HFFc6 (cell line): ENCODE measurements at regions not wholly inside any gene's neighbourhood (a gene's known extent, or its start where the extent isn't known, plus 50 kb on each side); places are given as distances from the start of the nearest gene placed in this dataset.

ENCODE experiments used
- DNase-seq: peaks from one replicate; pipeline ENCODE4 v3.0.0-alpha.2; 2018
- H3K27ac Mint-ChIP-seq: 2 replicates; pipeline ENCODE4 v1.8.0; 2020; ENCODE audit warnings: mild to moderate bottlenecking, mixed read lengths
- H3K27me3 Mint-ChIP-seq: 2 replicates; pipeline ENCODE4 v1.8.0; 2021; ENCODE audit warnings: mild to moderate bottlenecking, moderate library complexity, mixed read lengths; ENCODE audit not compliant: insufficient read depth
- H3K36me3 Mint-ChIP-seq: 2 replicates; pipeline ENCODE4 v1.8.0; 2021; ENCODE audit warnings: low read depth, mixed read lengths
- H3K4me1 Mint-ChIP-seq: 2 replicates; pipeline ENCODE4 v1.8.0; 2020; ENCODE audit warnings: low read depth, mixed read lengths
- H3K4me3 Mint-ChIP-seq: 2 replicates; pipeline ENCODE4 v1.8.0; 2020; ENCODE audit warnings: mild to moderate bottlenecking, moderate library complexity, mixed read lengths
- H3K9me3 Mint-ChIP-seq: 2 replicates; pipeline ENCODE4 v1.8.0; 2020; ENCODE audit warnings: mild to moderate bottlenecking, mixed read lengths
- CTCF ChIP-seq: fragments of 200-600 bp; sonication (generic); IDR thresholded peaks from 2 replicates; pipeline ENCODE4 v1.5.0; 2021; ENCODE audit warnings: antibody characterized with exemption, mild to moderate bottlenecking

GRCh38 chr2:5895284-5895683 lies 203.1 kb downstream of the SOX11 start:
- no peak for TF ChIP-seq CTCF
- peaks cover 4% of the 10 kb centered on the region; the same call in 1 of the 2 replicates for H3K36me3 Mint-ChIP-seq
- no peak overlapping the region for H3K4me3 Mint-ChIP-seq
- no peaks in the 10 kb centered on the region for H3K27me3 Mint-ChIP-seq
- H3K9me3 Mint-ChIP-seq = peaks cover 61% of the 10 kb centered on the region
- no peak overlapping the region for H3K27ac Mint-ChIP-seq
- no peak for DNase-seq
- H3K4me1 Mint-ChIP-seq = no peaks in the 10 kb centered on the region

- Mint-ChIP-seq H3K27ac (no peak overlapping the region), H3K27me3 (no peaks in the 10 kb centered on the region), H3K4me3 (no peak overlapping the region), H3K4me1 (no peaks in the 10 kb centered on the region), H3K36me3 (peaks cover 4% of the 10 kb centered on the region; the same call in 1 of the 2 replicates), H3K9me3 (peaks cover 61% of the 10 kb centered on the region)
- no peak for TF ChIP-seq CTCF
- no peak for DNase-seq
Observed at GRCh38 chr2:5897249-5897648, 205.1 kb downstream of the SOX11 start.

GRCh38 chr2:5898667-5899066 lies 206.5 kb downstream of the SOX11 start:
- Mint-ChIP-seq H3K4me3 (no peak overlapping the region), H3K27me3 (no peaks in the 10 kb centered on the region; the same call in 1 of the 2 replicates), H3K9me3 (peaks cover 58% of the 10 kb centered on the region), H3K27ac (no peak overlapping the region), H3K4me1 (no peaks in the 10 kb centered on the region), H3K36me3 (peaks cover 4% of the 10 kb centered on the region; the same call in 1 of the 2 replicates)
- TF ChIP-seq CTCF = no peak
- DNase-seq = no peak

- H3K27me3 Mint-ChIP-seq = no peaks in the 10 kb centered on the region; the same call in 1 of the 2 replicates
- H3K4me1 Mint-ChIP-seq = no peaks in the 10 kb centered on the region
- no peak overlapping the region for H3K4me3 Mint-ChIP-seq
- no peak for DNase-seq
- H3K9me3 Mint-ChIP-seq = peaks cover 45% of the 10 kb centered on the region
- H3K36me3 Mint-ChIP-seq = peaks cover 3% of the 10 kb centered on the region; the same call in 1 of the 2 replicates
- no peak for TF ChIP-seq CTCF
- H3K27ac Mint-ChIP-seq = no peak overlapping the region
Observed at GRCh38 chr2:5905661-5906060, 213.5 kb downstream of the SOX11 start.

GRCh38 chr2:5908071-5908470 lies 215.9 kb downstream of the SOX11 start:
- Mint-ChIP-seq H3K27ac (no peak overlapping the region), H3K27me3 (no peaks in the 10 kb centered on the region; the same call in 1 of the 2 replicates), H3K36me3 (peaks cover 10% of the 10 kb centered on the region; the same call in 1 of the 2 replicates), H3K4me3 (no peak overlapping the region), H3K9me3 (peaks cover 60% of the 10 kb centered on the region), H3K4me1 (no peaks in the 10 kb centered on the region)
- DNase-seq = no peak
- no peak for TF ChIP-seq CTCF

GRCh38 chr2:5911718-5912117 lies 219.5 kb downstream of the SOX11 start:
- 0 out of 2 replicates have a peak, but pooled peaks cover 6% of the 10 kb centered on the region for H3K36me3 Mint-ChIP-seq
- no peak for DNase-seq
- H3K27ac Mint-ChIP-seq = no peak overlapping the region
- H3K4me1 Mint-ChIP-seq = no peaks in the 10 kb centered on the region
- TF ChIP-seq CTCF = no peak
- H3K9me3 Mint-ChIP-seq = peaks cover 58% of the 10 kb centered on the region
- H3K27me3 Mint-ChIP-seq = no peaks in the 10 kb centered on the region
- no peak overlapping the region for H3K4me3 Mint-ChIP-seq
